ENCODE measurements at regions not wholly inside any gene's neighbourhood (a gene's known extent, or its start where the extent isn't known, plus 50 kb on each side); places are given as distances from the start of the nearest gene placed in this dataset.

- no peak for TF ChIP-seq CTCF (IDR thresholded peaks at IDR 0.05; ENCODE audit: borderline replicate concordance, extremely low read depth, insufficient read depth)
- FAIRE-seq, result no peak
- peaks cover 0 to 6% (median 0%) of the 10 kb centered on the region in 3 donors for H3K36me3 ChIP-seq (ENCODE audit: control insufficient read depth in 2 of 3, insufficient read depth in 3 of 3, low read length in 3 of 3)
- H3K9me3 ChIP-seq (ENCODE audit: control insufficient read depth in 2 of 3, insufficient read depth in 1 of 3, low read length in 3 of 3), result no peaks in the 10 kb centered on the region
- no peak overlapping the region for H3K9ac ChIP-seq (ENCODE audit: low read length in 3 of 3)
- DNase-seq, result peak in 1 of 5 donors; percentile 1
- H3K27ac ChIP-seq (ENCODE audit: low read depth in 2 of 2, low read length in 2 of 2), result peak overlapping the region in 1 of 2 donors; percentile 22
- H3K4me1 ChIP-seq (ENCODE audit: control insufficient read depth in 2 of 3, insufficient read depth in 2 of 3, low read depth in 1 of 3, low read length in 3 of 3), result peaks cover 0 to 5% (median 0%) of the 10 kb centered on the region in 3 donors
- H3K4me3 ChIP-seq (ENCODE audit: low read length in 3 of 3), result no peak overlapping the region
- H3K27me3 ChIP-seq (ENCODE audit: control insufficient read depth, insufficient read depth, low read length), result no peaks in the 10 kb centered on the region
- intact Hi-C loops (cut with DNase I), result no loop called here
Observed at GRCh38 chr2:34734662-34735061, 1135.6 kb upstream of the FAM98A start.

GRCh38 chr2:34734042-34734441, 1134.9 kb upstream of the FAM98A start:
- Histone ChIP-seq H3K36me3 (ENCODE audit: control insufficient read depth in 2 of 3, insufficient read depth in 3 of 3, low read length in 3 of 3) (peaks cover 0 to 6% (median 3%) of the 10 kb centered on the region in 3 donors), H3K27me3 (ENCODE audit: control insufficient read depth, insufficient read depth, low read length) (no peaks in the 10 kb centered on the region), H3K4me1 (ENCODE audit: control insufficient read depth in 2 of 3, insufficient read depth in 2 of 3, low read depth in 1 of 3, low read length in 3 of 3) (peaks cover 0 to 5% (median 0%) of the 10 kb centered on the region in 3 donors), H3K4me3 (ENCODE audit: low read length in 3 of 3) (no peak overlapping the region), H3K9ac (ENCODE audit: low read length in 3 of 3) (no peak overlapping the region), H3K27ac (ENCODE audit: low read depth in 2 of 2, low read length in 2 of 2) (no peak overlapping the region), H3K9me3 (ENCODE audit: control insufficient read depth in 2 of 3, insufficient read depth in 1 of 3, low read length in 3 of 3) (no peaks in the 10 kb centered on the region)
- DNase-seq, result no peak
- intact Hi-C loops (cut with DNase I), result no loop called here
- FAIRE-seq, result no peak
- TF ChIP-seq CTCF (IDR thresholded peaks at IDR 0.05; ENCODE audit: borderline replicate concordance, extremely low read depth, insufficient read depth), result no peak

GRCh38 chr2:34731292-34731691, 1132.2 kb upstream of the FAM98A start:
- H3K4me1 ChIP-seq (ENCODE audit: control insufficient read depth in 2 of 3, insufficient read depth in 2 of 3, low read depth in 1 of 3, low read length in 3 of 3), result no peaks in the 10 kb centered on the region
- peaks cover 0 to 6% (median 3%) of the 10 kb centered on the region in 3 donors for H3K36me3 ChIP-seq (ENCODE audit: control insufficient read depth in 2 of 3, insufficient read depth in 3 of 3, low read length in 3 of 3)
- no peaks in the 10 kb centered on the region for H3K27me3 ChIP-seq (ENCODE audit: control insufficient read depth, insufficient read depth, low read length)
- DNase-seq (peak in 1 of 5 donors; percentile 1), FAIRE-seq (no peak)
- no peak for TF ChIP-seq CTCF (IDR thresholded peaks at IDR 0.05; ENCODE audit: borderline replicate concordance, extremely low read depth, insufficient read depth)
- intact Hi-C loops (cut with DNase I), result no loop called here
- no peak overlapping the region for H3K9ac ChIP-seq (ENCODE audit: low read length in 3 of 3)
- no peak overlapping the region for H3K4me3 ChIP-seq (ENCODE audit: low read length in 3 of 3)
- no peaks in the 10 kb centered on the region for H3K9me3 ChIP-seq (ENCODE audit: control insufficient read depth in 2 of 3, insufficient read depth in 1 of 3, low read length in 3 of 3)
- H3K27ac ChIP-seq (ENCODE audit: low read depth in 2 of 2, low read length in 2 of 2), result no peak overlapping the region

- H3K4me3 ChIP-seq (ENCODE audit: low read length in 3 of 3), result no peak overlapping the region
- H3K27me3 ChIP-seq (ENCODE audit: control insufficient read depth, insufficient read depth, low read length), result no peaks in the 10 kb centered on the region
- H3K9me3 ChIP-seq (ENCODE audit: control insufficient read depth in 2 of 3, insufficient read depth in 1 of 3, low read length in 3 of 3), result no peaks in the 10 kb centered on the region
- intact Hi-C loops (cut with DNase I), result no loop called here
- peaks cover 0 to 6% (median 3%) of the 10 kb centered on the region in 3 donors for H3K36me3 ChIP-seq (ENCODE audit: control insufficient read depth in 2 of 3, insufficient read depth in 3 of 3, low read length in 3 of 3)
- H3K9ac ChIP-seq (ENCODE audit: low read length in 3 of 3), result no peak overlapping the region
- FAIRE-seq (no peak), DNase-seq (no peak)
- H3K27ac ChIP-seq (ENCODE audit: low read depth in 2 of 2, low read length in 2 of 2), result no peak overlapping the region
- no peaks in the 10 kb centered on the region for H3K4me1 ChIP-seq (ENCODE audit: control insufficient read depth in 2 of 3, insufficient read depth in 2 of 3, low read depth in 1 of 3, low read length in 3 of 3)
- no peak for TF ChIP-seq CTCF (IDR thresholded peaks at IDR 0.05; ENCODE audit: borderline replicate concordance, extremely low read depth, insufficient read depth)
Observed at GRCh38 chr2:34729845-34730244, 1130.7 kb upstream of the FAM98A start.

Data from kidney (tissue), 13 donors.